ENCODE measurements at regions not wholly inside any gene's neighbourhood (a gene's known extent, or its start where the extent isn't known, plus 50 kb on each side); places are given as distances from the start of the nearest gene placed in this dataset.

DNA sequence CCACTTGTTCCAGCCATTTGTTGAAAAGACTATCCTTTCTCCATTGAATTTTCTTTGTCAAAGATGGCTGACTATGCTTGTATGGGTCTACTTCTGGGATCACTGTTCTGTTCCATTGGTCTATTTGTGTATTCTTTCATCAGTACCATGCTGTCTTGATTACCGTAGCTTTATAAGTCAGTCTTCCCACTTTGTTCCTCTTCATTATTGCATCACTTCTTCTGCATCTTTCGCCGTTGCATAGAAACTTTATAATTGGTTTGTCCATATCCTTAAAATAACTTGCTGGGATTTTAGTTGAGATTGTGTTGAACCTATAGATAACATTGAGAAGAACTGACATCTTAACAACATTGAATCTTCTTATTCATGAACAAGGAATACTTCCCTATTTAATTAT, 598.8 kb downstream of the TBC1D22A start:
- TF ChIP-seq CTCF (IDR thresholded peaks at IDR 0.05), result no peak
- no peak for TF ChIP-seq ZFX (IDR thresholded peaks at IDR 0.05; ENCODE audit: borderline replicate concordance)
